ENCODE measurements at regions not wholly inside any gene's neighbourhood (a gene's known extent, or its start where the extent isn't known, plus 50 kb on each side); places are given as distances from the start of the nearest gene placed in this dataset.

- no peak for DNase-seq (ENCODE audit: low read depth)
- no peak for TF ChIP-seq CTCF (IDR thresholded peaks at IDR 0.05; ENCODE audit: low read length, missing control alignments)
- no peak overlapping the region for H3K4me3 ChIP-seq (replicated peaks; ENCODE audit: low read depth, low read length)
These were observed 180.5 kb downstream of the GOLGA6L6 start for GRCh38 chr15:20361091-20361490.

- H3K4me3 ChIP-seq (replicated peaks; ENCODE audit: low read depth, low read length), result no peak overlapping the region
- no peak for TF ChIP-seq CTCF (IDR thresholded peaks at IDR 0.05; ENCODE audit: low read length, missing control alignments)
- no peak for DNase-seq (ENCODE audit: low read depth)
These were observed 182.7 kb downstream of the GOLGA6L6 start for GRCh38 chr15:20358779-20359414.

- no peak for TF ChIP-seq CTCF (IDR thresholded peaks at IDR 0.05; ENCODE audit: low read length, missing control alignments)
- DNase-seq (ENCODE audit: low read depth), result no peak
- no peak overlapping the region for H3K4me3 ChIP-seq (replicated peaks; ENCODE audit: low read depth, low read length)
These were observed 183.4 kb downstream of the GOLGA6L6 start for GRCh38 chr15:20358066-20358778.

GRCh38 chr15:20357481-20358065 is 184.0 kb downstream of the GOLGA6L6 start:
- H3K4me3 ChIP-seq (replicated peaks; ENCODE audit: low read depth, low read length), result no peak overlapping the region
- TF ChIP-seq CTCF (IDR thresholded peaks at IDR 0.05; ENCODE audit: low read length, missing control alignments), result no peak
- DNase-seq (ENCODE audit: low read depth), result no peak

GRCh38 chr15:20356911-20357480 is 184.6 kb downstream of the GOLGA6L6 start:
- TF ChIP-seq CTCF (IDR thresholded peaks at IDR 0.05; ENCODE audit: low read length, missing control alignments), result no peak
- no peak overlapping the region for H3K4me3 ChIP-seq (replicated peaks; ENCODE audit: low read depth, low read length)
- DNase-seq (ENCODE audit: low read depth), result no peak

- peak; percentile 53 for TF ChIP-seq CTCF (IDR thresholded peaks at IDR 0.05; ENCODE audit: low read length, missing control alignments)
- H3K4me3 ChIP-seq (replicated peaks; ENCODE audit: low read depth, low read length), result no peak overlapping the region
- peak; percentile 20 for DNase-seq (ENCODE audit: low read depth)
These were observed 185.1 kb downstream of the GOLGA6L6 start for GRCh38 chr15:20356444-20356910.
